ENCODE measurements at regions not wholly inside any gene's neighbourhood (a gene's known extent, or its start where the extent isn't known, plus 50 kb on each side); places are given as distances from the start of the nearest gene placed in this dataset.
"Not testable (repeated sequence)": the region's sequence is repeated elsewhere in the genome, so short reads cannot be mapped to it uniquely, and the experiment has no call there.

DNA sequence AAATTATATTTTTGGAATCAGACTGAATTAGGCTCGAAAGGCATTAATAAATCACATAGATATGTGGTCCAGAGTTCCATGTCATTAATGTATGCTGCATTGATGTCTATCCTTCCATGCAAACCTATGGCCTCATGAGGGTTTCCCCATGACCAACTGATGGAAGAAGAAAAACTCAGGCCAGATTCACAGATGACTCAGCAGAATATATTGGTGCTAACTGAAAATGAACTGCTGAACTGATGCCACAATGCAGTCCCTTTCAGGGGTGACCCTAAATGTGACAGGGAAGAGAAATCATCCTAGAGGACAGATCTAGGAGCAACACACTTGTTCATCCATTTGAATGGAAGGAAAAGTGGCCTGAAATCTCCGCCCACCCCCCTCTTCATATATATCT lies 110.5 kb upstream of the KCND3 start:
- Histone ChIP-seq H3K4me1 (ENCODE audit: control insufficient read depth, insufficient read depth, low read length, poor library complexity, severe bottlenecking) (no peaks in the 10 kb centered on the region), H3K36me3 (ENCODE audit: control insufficient read depth, insufficient read depth, low read length) (no peaks in the 10 kb centered on the region), H3K27ac (ENCODE audit: low read depth, low read length, severe bottlenecking) (no peak overlapping the region), H3K9me3 (ENCODE audit: control insufficient read depth, low read length) (no peaks in the 10 kb centered on the region), H3K4me3 (ENCODE audit: extremely low read depth, insufficient read depth, low read length, poor library complexity, severe bottlenecking) (no peak overlapping the region)
- WGBS, 2 experiments (ENCODE audit: insufficient coverage in 2 of 2) = no CpG with 5 or more reads among the region's 2 CpGs

GRCh38 chr1:112105557-112105956 lies 116.1 kb upstream of the KCND3 start:
- no peak overlapping the region for H3K4me3 ChIP-seq (ENCODE audit: extremely low read depth, insufficient read depth, low read length, poor library complexity, severe bottlenecking)
- no peaks in the 10 kb centered on the region for H3K9me3 ChIP-seq (ENCODE audit: control insufficient read depth, low read length)
- WGBS, 2 experiments (ENCODE audit: insufficient coverage in 2 of 2) = 89% methylated on average over 1 of the region's 1 CpG; no CpG with 5 or more reads in 1 of the 2 experiments
- H3K4me1 ChIP-seq (ENCODE audit: control insufficient read depth, insufficient read depth, low read length, poor library complexity, severe bottlenecking) = no peaks in the 10 kb centered on the region
- no peak overlapping the region for H3K27ac ChIP-seq (ENCODE audit: low read depth, low read length, severe bottlenecking)
- no peaks in the 10 kb centered on the region for H3K36me3 ChIP-seq (ENCODE audit: control insufficient read depth, insufficient read depth, low read length)

DNA sequence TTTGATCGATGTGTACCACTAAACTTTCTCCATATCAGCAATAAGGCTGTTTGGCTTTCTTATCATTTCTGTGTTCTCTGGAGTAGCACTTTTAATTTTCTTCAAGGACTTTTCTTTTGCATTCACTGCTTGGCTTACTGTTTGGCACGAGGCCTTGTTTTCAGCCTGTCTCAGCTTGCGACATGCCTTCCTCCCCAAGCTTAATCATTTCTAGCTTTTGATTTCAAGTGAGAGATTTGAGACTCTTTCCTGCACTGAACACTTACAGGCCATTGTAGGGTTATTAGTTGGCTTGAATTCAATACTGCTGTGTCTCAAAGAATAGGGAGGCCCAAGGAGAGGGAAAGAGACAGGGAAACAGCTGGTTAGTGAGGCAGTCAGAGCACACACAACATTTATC lies 120.6 kb upstream of the KCND3 start:
- H3K27ac ChIP-seq (ENCODE audit: low read depth, low read length, severe bottlenecking) = no peak overlapping the region
- 80 to 83% methylated on average over 1 to 2 of the region's 3 CpGs for WGBS, 2 experiments (ENCODE audit: insufficient coverage in 2 of 2)
- H3K4me1 ChIP-seq (ENCODE audit: control insufficient read depth, insufficient read depth, low read length, poor library complexity, severe bottlenecking) = no peaks in the 10 kb centered on the region
- H3K36me3 ChIP-seq (ENCODE audit: control insufficient read depth, insufficient read depth, low read length) = no peaks in the 10 kb centered on the region
- no peak overlapping the region for H3K4me3 ChIP-seq (ENCODE audit: extremely low read depth, insufficient read depth, low read length, poor library complexity, severe bottlenecking)
- H3K9me3 ChIP-seq (ENCODE audit: control insufficient read depth, low read length) = no peaks in the 10 kb centered on the region

DNA sequence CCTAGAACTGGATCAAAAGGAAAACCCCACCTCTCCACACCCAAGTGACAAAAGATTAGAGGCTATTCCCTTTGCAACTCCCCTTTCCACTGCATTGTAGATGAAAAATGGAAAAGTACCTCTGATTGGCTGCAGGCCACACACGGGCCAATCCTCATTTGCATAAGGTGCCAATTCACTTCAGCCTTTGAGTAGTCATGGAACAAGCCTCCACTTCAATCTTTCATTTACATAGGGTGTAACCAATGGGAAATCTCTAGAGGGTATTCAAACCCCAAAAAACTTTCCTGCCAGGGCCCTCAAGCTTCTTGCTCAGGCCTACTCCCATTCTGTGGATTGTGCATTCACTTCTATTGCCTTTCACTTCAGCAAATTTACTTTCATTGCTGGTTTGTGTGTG lies 122.3 kb upstream of the KCND3 start:
- no peak overlapping the region for H3K4me3 ChIP-seq (ENCODE audit: extremely low read depth, insufficient read depth, low read length, poor library complexity, severe bottlenecking)
- no peaks in the 10 kb centered on the region for H3K4me1 ChIP-seq (ENCODE audit: control insufficient read depth, insufficient read depth, low read length, poor library complexity, severe bottlenecking)
- H3K9me3 ChIP-seq (ENCODE audit: control insufficient read depth, low read length) = no peaks in the 10 kb centered on the region
- WGBS, 2 experiments (ENCODE audit: insufficient coverage in 2 of 2) = 83 to 100% methylated on average over 1 of the region's 1 CpG
- H3K36me3 ChIP-seq (ENCODE audit: control insufficient read depth, insufficient read depth, low read length) = no peaks in the 10 kb centered on the region
- H3K27ac ChIP-seq (ENCODE audit: low read depth, low read length, severe bottlenecking) = no peak overlapping the region

DNA sequence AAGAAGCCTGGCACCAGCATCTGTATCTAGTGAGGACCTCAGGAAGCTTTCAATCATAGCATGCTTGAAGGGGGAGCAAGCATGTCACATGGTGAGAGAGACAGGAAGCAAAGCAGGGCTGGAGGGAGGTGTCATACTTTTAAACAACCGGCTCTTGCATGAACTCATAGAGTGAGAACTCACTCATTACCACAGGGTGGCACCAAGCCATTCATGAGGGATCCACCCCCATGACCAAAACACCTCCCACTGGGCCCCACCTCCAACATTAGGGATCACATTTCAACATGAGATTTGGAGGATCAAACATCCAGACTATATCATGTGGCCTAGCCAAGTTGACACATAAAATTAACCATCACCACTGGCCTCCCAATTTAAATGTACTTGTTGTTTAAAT lies 125.1 kb upstream of the KCND3 start:
- Histone ChIP-seq H3K36me3 (ENCODE audit: control insufficient read depth, insufficient read depth, low read length) (no peaks in the 10 kb centered on the region), H3K4me1 (ENCODE audit: control insufficient read depth, insufficient read depth, low read length, poor library complexity, severe bottlenecking) (no peaks in the 10 kb centered on the region), H3K9me3 (ENCODE audit: control insufficient read depth, low read length) (no peaks in the 10 kb centered on the region), H3K4me3 (ENCODE audit: extremely low read depth, insufficient read depth, low read length, poor library complexity, severe bottlenecking) (no peak overlapping the region), H3K27ac (ENCODE audit: low read depth, low read length, severe bottlenecking) (no peak overlapping the region)
- WGBS, 2 experiments (ENCODE audit: insufficient coverage in 2 of 2) = 63% methylated on average over 1 of the region's 1 CpG; no CpG with 5 or more reads in 1 of the 2 experiments

- Histone ChIP-seq H3K4me3 (ENCODE audit: extremely low read depth, insufficient read depth, low read length, poor library complexity, severe bottlenecking) (no peak overlapping the region), H3K36me3 (ENCODE audit: control insufficient read depth, insufficient read depth, low read length) (no peaks in the 10 kb centered on the region), H3K9me3 (ENCODE audit: control insufficient read depth, low read length) (no peaks in the 10 kb centered on the region), H3K4me1 (ENCODE audit: control insufficient read depth, insufficient read depth, low read length, poor library complexity, severe bottlenecking) (no peaks in the 10 kb centered on the region), H3K27ac (ENCODE audit: low read depth, low read length, severe bottlenecking) (no peak overlapping the region)
- WGBS, 2 experiments (ENCODE audit: insufficient coverage in 2 of 2) = 78 to 83% methylated on average over 1 to 2 of the region's 2 CpGs
Observed at GRCh38 chr1:112126598-112126997, 137.1 kb upstream of the KCND3 start.

- not testable (repeated sequence) for H3K36me3 ChIP-seq (ENCODE audit: control insufficient read depth, insufficient read depth, low read length); H3K4me1 ChIP-seq (ENCODE audit: control insufficient read depth, insufficient read depth, low read length, poor library complexity, severe bottlenecking); H3K27ac ChIP-seq (ENCODE audit: low read depth, low read length, severe bottlenecking); H3K9me3 ChIP-seq (ENCODE audit: control insufficient read depth, low read length); H3K4me3 ChIP-seq (ENCODE audit: extremely low read depth, insufficient read depth, low read length, poor library complexity, severe bottlenecking)
- WGBS, 2 experiments (ENCODE audit: insufficient coverage in 2 of 2) = 90 to 100% methylated on average over 2 of the region's 2 CpGs
Observed at GRCh38 chr1:112127606-112128005, 138.1 kb upstream of the KCND3 start.

- Histone ChIP-seq H3K27ac (ENCODE audit: low read depth, low read length, severe bottlenecking) (no peak overlapping the region), H3K36me3 (ENCODE audit: control insufficient read depth, insufficient read depth, low read length) (no peaks in the 10 kb centered on the region), H3K4me1 (ENCODE audit: control insufficient read depth, insufficient read depth, low read length, poor library complexity, severe bottlenecking) (no peaks in the 10 kb centered on the region), H3K9me3 (ENCODE audit: control insufficient read depth, low read length) (no peaks in the 10 kb centered on the region), H3K4me3 (ENCODE audit: extremely low read depth, insufficient read depth, low read length, poor library complexity, severe bottlenecking) (no peak overlapping the region)
- 83 to 100% methylated on average over 1 of the region's 1 CpG for WGBS, 2 experiments (ENCODE audit: insufficient coverage in 2 of 2)
Observed at GRCh38 chr1:112133487-112133886, 144.0 kb upstream of the KCND3 start.

DNA sequence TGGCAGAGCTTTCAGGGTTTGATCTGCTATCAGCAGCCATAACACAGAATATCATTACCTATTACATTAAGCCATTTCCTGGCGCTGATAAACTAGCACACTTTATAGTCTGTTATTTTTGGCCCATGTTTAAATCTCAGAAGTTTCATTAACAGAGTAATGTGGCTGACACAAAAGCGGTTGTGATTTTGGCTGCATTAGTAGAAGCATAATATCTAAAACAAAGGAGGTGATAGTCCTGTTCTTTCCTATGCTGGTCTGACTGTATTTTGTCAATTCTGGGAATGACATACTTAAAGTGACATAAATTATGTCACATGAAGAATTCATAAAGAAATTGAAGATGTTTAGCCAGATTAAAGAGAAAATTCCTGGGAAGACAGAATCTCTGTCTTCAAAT lies 151.3 kb upstream of the KCND3 start:
- Histone ChIP-seq H3K9me3 (ENCODE audit: control insufficient read depth, low read length) (no peaks in the 10 kb centered on the region), H3K27ac (ENCODE audit: low read depth, low read length, severe bottlenecking) (no peak overlapping the region), H3K4me3 (ENCODE audit: extremely low read depth, insufficient read depth, low read length, poor library complexity, severe bottlenecking) (no peak overlapping the region), H3K36me3 (ENCODE audit: control insufficient read depth, insufficient read depth, low read length) (no peaks in the 10 kb centered on the region), H3K4me1 (ENCODE audit: control insufficient read depth, insufficient read depth, low read length, poor library complexity, severe bottlenecking) (no peaks in the 10 kb centered on the region)
- WGBS, 2 experiments (ENCODE audit: insufficient coverage in 2 of 2) = 100% methylated on average over 1 of the region's 2 CpGs; no CpG with 5 or more reads in 1 of the 2 experiments

DNA sequence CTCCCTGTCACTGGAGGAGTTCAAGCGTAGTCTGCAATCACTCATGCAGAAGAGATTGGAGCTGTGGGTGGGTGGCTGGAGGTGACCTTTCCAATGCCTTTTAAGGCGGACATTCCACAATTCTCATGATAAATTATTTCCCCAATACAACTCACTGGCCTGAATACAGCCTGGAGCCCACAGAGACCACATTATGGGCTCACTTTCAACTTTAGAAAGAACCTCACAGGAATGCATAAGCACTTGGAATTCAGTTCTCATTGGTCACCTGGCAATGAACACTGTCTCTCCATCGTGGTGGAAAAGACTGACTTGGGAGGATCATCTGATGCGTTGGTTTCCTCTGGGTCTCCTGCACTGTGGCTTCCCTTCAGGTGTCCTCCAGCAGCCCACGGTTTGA lies 151.8 kb upstream of the KCND3 start:
- Histone ChIP-seq H3K36me3 (ENCODE audit: control insufficient read depth, insufficient read depth, low read length) (no peaks in the 10 kb centered on the region), H3K4me1 (ENCODE audit: control insufficient read depth, insufficient read depth, low read length, poor library complexity, severe bottlenecking) (no peaks in the 10 kb centered on the region), H3K9me3 (ENCODE audit: control insufficient read depth, low read length) (no peaks in the 10 kb centered on the region), H3K4me3 (ENCODE audit: extremely low read depth, insufficient read depth, low read length, poor library complexity, severe bottlenecking) (no peak overlapping the region), H3K27ac (ENCODE audit: low read depth, low read length, severe bottlenecking) (no peak overlapping the region)
- 60 to 81% methylated on average over 4 to 5 of the region's 5 CpGs for WGBS, 2 experiments (ENCODE audit: insufficient coverage in 2 of 2)

DNA sequence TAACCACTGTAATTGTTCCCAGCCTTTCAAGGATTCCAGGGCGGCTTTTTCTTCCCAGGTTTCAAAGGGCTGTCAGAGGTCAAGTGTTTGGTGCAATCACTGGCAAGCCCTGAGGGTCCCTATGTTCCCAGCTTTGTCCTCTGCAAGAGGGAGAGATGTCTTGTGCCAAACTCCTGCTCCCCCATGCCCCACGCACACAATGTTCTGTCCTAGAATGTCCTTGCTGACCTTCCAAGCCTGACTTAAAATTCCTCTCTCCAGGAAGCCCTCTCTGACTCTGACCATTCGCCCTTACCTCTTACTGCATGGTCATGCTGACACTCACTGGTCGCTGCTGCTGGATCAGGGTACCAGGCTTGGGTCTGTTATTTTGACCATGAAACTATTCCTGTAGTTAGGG lies 152.5 kb upstream of the KCND3 start:
- Histone ChIP-seq H3K36me3 (ENCODE audit: control insufficient read depth, insufficient read depth, low read length) (no peaks in the 10 kb centered on the region), H3K4me3 (ENCODE audit: extremely low read depth, insufficient read depth, low read length, poor library complexity, severe bottlenecking) (no peak overlapping the region), H3K4me1 (ENCODE audit: control insufficient read depth, insufficient read depth, low read length, poor library complexity, severe bottlenecking) (no peaks in the 10 kb centered on the region), H3K27ac (ENCODE audit: low read depth, low read length, severe bottlenecking) (no peak overlapping the region), H3K9me3 (ENCODE audit: control insufficient read depth, low read length) (no peaks in the 10 kb centered on the region)
- WGBS, 2 experiments (ENCODE audit: insufficient coverage in 2 of 2) = 50 to 94% methylated on average over 1 to 3 of the region's 4 CpGs
